IMR-90 (cell line): ENCODE measurements at regions not wholly inside any gene's neighbourhood (a gene's known extent, or its start where the extent isn't known, plus 50 kb on each side); places are given as distances from the start of the nearest gene placed in this dataset.
"Not testable (repeated sequence)": the region's sequence is repeated elsewhere in the genome, so short reads cannot be mapped to it uniquely, and the experiment has no call there.

Source experiments
- ATAC-seq: fragments of 200-7000 bp; cut with Tn5 transposase; 2 replicates; pipeline ENCODE4 v1.9.1; 2020; ENCODE audit warnings: low read depth, mild to moderate bottlenecking, moderate library complexity
- BruUV-seq: library from RNA; stranded (reverse); fragments of 400-500 nt; replicated peaks from 2 replicates; lab custom pipeline; 2021; lab: Mats Ljungman, UMichigan
- CTCF ChIA-PET: fragments of 300-600 bp; formaldehyde crosslinking; extraction: SDS; loops from one replicate; lab custom pipeline; 2021; ENCODE audit warnings: antibody characterized with exemption; lab: Yijun Ruan, JAX
- POLR2A ChIA-PET: fragments of 300-600 bp; sonication (Branson Sonifier 250); formaldehyde crosslinking; loops from one replicate; lab custom pipeline; 2022; ENCODE audit warnings: antibody characterized with exemption; ENCODE audit not compliant: unreplicated experiment; lab: Charles Lee
- DNase-seq: peaks from one replicate; pipeline ENCODE4 v3.0.0; 2013
- H2AFZ ChIP-seq: replicated peaks from 2 replicates; pipeline ENCODE3; 2013; ENCODE audit warnings: low read length, mild to moderate bottlenecking; ENCODE audit not compliant: poor library complexity
- H2AK5ac ChIP-seq: 2 replicates; pipeline ENCODE4 v1.6.1; 2013; ENCODE audit warnings: low read depth, low read length, inconsistent platforms
- H2AK9ac ChIP-seq: replicated peaks from 2 replicates; pipeline ENCODE3; 2013; ENCODE audit warnings: mild to moderate bottlenecking, low read depth, low read length, moderate library complexity; ENCODE audit not compliant: poor library complexity
- H2BK120ac ChIP-seq: 2 replicates; pipeline ENCODE4 v1.6.1; 2013; ENCODE audit warnings: low read depth, low read length, inconsistent platforms
- H2BK15ac ChIP-seq: 3 replicates; pipeline ENCODE4 v1.6.1; 2013; ENCODE audit warnings: low read depth, low read length, inconsistent platforms
- H2BK20ac ChIP-seq: 2 replicates; pipeline ENCODE4 v1.6.1; 2013; ENCODE audit warnings: low read depth, mild to moderate bottlenecking, inconsistent platforms, low read length, moderate library complexity
- H2BK5ac ChIP-seq: 2 replicates; pipeline ENCODE4 v1.6.1; 2013; ENCODE audit warnings: mild to moderate bottlenecking, low read depth, low read length, inconsistent platforms; ENCODE audit not compliant: poor library complexity, severe bottlenecking
- H3K14ac ChIP-seq: replicated peaks from 2 replicates; pipeline ENCODE4 v1.6.1; 2013; ENCODE audit warnings: low read depth, low read length, inconsistent platforms
- H3K18ac ChIP-seq: 2 replicates; pipeline ENCODE4 v1.6.1; 2013; ENCODE audit warnings: low read depth, low read length, control low read depth
- H3K23ac ChIP-seq: 2 replicates; pipeline ENCODE4 v1.6.1; 2013; ENCODE audit warnings: low read depth, low read length, inconsistent platforms
- H3K27ac ChIP-seq: 2 replicates; pipeline ENCODE4 v1.5.1; 2013; ENCODE audit warnings: mild to moderate bottlenecking, control low read depth, low read length; ENCODE audit not compliant: insufficient read depth
- H3K27me3 ChIP-seq: 2 replicates; pipeline ENCODE4 v1.6.1; 2013; ENCODE audit warnings: low read length; ENCODE audit not compliant: control insufficient read depth, insufficient read depth
- H3K36me3 ChIP-seq: 2 replicates; pipeline ENCODE4 v1.6.1; 2013; ENCODE audit warnings: low read length, mixed read lengths; ENCODE audit not compliant: control insufficient read depth, insufficient read depth
- H3K4ac ChIP-seq: 2 replicates; pipeline ENCODE4 v1.6.1; 2013; ENCODE audit warnings: low read depth, low read length, inconsistent platforms
- H3K4me1 ChIP-seq: 2 replicates; pipeline ENCODE4 v1.6.1; 2013; ENCODE audit warnings: low read length, mixed read lengths; ENCODE audit not compliant: control insufficient read depth, insufficient read depth
- H3K4me2 ChIP-seq: 2 replicates; pipeline ENCODE4 v1.6.1; 2013; ENCODE audit warnings: low read depth, mild to moderate bottlenecking, control low read depth, low read length, moderate library complexity
- H3K4me3 ChIP-seq: 2 replicates; pipeline ENCODE4 v1.5.1; 2013; ENCODE audit warnings: low read depth, mild to moderate bottlenecking, control low read depth, low read length, moderate library complexity; ENCODE audit not compliant: insufficient read depth
- H3K56ac ChIP-seq: 2 replicates; pipeline ENCODE4 v1.6.1; 2013; ENCODE audit warnings: low read length, inconsistent platforms; ENCODE audit not compliant: insufficient read depth; ENCODE audit errors: extremely low read depth
- H3K79me1 ChIP-seq, 2 experiments: 2 replicates each; pipeline ENCODE4 v1.6.1; 2013; ENCODE audit warnings: low read length in 2 of 2, inconsistent platforms in 1 of 2, low read depth in 1 of 2
- H3K9ac ChIP-seq: 2 replicates; pipeline ENCODE4 v1.6.1; 2013; ENCODE audit warnings: low read depth, low read length, control low read depth
- H3K9me1 ChIP-seq: 2 replicates; pipeline ENCODE4 v1.6.1; 2013; ENCODE audit warnings: low read length, inconsistent platforms; ENCODE audit not compliant: insufficient read depth
- H3K9me3 ChIP-seq: 2 replicates; pipeline ENCODE4 v1.6.1; 2013; ENCODE audit warnings: low read length; ENCODE audit not compliant: control insufficient read depth, insufficient read depth
- H4K20me1 ChIP-seq: 2 replicates; pipeline ENCODE4 v1.6.1; 2013; ENCODE audit warnings: low read length, inconsistent platforms; ENCODE audit not compliant: insufficient read depth
- H4K5ac ChIP-seq: 2 replicates; pipeline ENCODE4 v1.6.1; 2013; ENCODE audit warnings: mild to moderate bottlenecking, low read depth, low read length, control low read depth
- H4K8ac ChIP-seq, 2 experiments: 2 replicates each; pipeline ENCODE4 v1.6.1; 2013; ENCODE audit warnings: low read depth in 2 of 2, low read length in 2 of 2, control low read depth in 1 of 2, inconsistent platforms in 1 of 2
- H4K91ac ChIP-seq: 2 replicates; pipeline ENCODE4 v1.6.1; 2013; ENCODE audit warnings: low read depth, low read length, inconsistent platforms; ENCODE audit not compliant: insufficient read depth
- WGBS, 2 experiments: methylation state at CpG; one replicate each; pipeline versions ENCODE4 v1.1.5 to v1.1.7; 2013; ENCODE audit warnings: missing lambda C conversion rate in 2 of 2; ENCODE audit not compliant: insufficient read length in 1 of 2; ENCODE audit errors: extremely low coverage in 2 of 2; 5-methylcytosine and 5-hydroxymethylcytosine counted together
- dilution Hi-C: fragments of 300-500 bp; cut with HindIII; formaldehyde crosslinking; loops from one replicate; pipeline ENCODE4 v1.14.3; 2018; ENCODE audit warnings: low sequenced_read_pairs; ENCODE audit not compliant: unreplicated experiment
- in situ Hi-C: fragments of 300-500 bp; cut with MboI; formaldehyde crosslinking; loops from 3 replicates; pipeline ENCODE4 v1.14.3; 2019; ENCODE audit warnings: low sequenced_read_pairs, inconsistent platforms, mixed read lengths
- intact Hi-C: fragments of 100-400 bp; cut with micrococcal nuclease; formaldehyde crosslinking; loops from 2 replicates; pipeline ENCODE4 v1.10.0; 2022

DNA sequence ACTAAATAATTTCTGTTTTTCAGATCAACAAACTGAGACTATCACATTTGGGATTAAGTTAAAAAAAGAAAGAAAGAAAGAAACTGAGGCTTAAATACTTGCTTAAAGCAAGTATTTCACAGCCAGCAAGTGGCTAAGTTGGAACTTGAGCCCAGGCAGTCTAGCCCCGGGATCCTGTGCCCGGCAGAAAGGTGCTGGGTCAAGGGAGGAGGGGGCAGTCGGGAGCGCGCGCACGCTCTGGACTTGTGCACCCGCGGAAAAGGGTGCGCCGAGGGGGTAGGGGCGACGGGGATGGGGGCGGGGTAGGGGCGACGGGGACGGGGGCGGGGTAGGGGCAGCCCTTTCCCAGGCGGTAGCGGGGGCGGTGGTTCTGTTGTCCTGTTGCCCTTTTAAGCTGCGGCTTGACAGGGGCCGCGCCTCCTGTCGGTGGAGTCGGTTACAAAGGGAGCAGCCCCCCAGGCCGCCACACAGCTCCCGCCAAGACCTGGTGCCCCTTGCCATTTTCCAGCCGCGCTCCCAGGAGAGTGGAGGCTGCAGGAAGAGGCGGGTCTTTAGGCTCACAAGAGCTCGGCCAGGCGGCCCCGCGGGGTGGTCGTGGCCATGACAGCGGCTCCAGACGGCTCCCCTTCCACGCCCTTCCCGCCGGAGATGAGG is 60.6 kb downstream of the GOLGA8T start:
- BruUV-seq, H4K20me1 ChIP-seq, H3K27me3 ChIP-seq, H3K4me2 ChIP-seq, H2BK20ac ChIP-seq, in situ Hi-C loops, H2AK5ac ChIP-seq, H3K23ac ChIP-seq, H3K18ac ChIP-seq, H3K79me1 ChIP-seq, H3K56ac ChIP-seq, H2BK120ac ChIP-seq, H3K4me3 ChIP-seq, H4K8ac ChIP-seq, H2BK15ac ChIP-seq, H4K91ac ChIP-seq, H2AK9ac ChIP-seq, intact Hi-C loops, H3K4me1 ChIP-seq, H3K27ac ChIP-seq, dilution Hi-C loops, H3K9ac ChIP-seq, POLR2A ChIA-PET, H3K9me3 ChIP-seq, H2BK5ac ChIP-seq, H4K5ac ChIP-seq, H3K4ac ChIP-seq, H3K36me3 ChIP-seq, H3K14ac ChIP-seq, DNase-seq, CTCF ChIA-PET, H2AFZ ChIP-seq, H3K9me1 ChIP-seq: not testable (repeated sequence)
- no CpG with 5 or more reads among the region's 41 CpGs for WGBS, 2 experiments
- 0 out of 2 replicates have a peak, but pooled peaks have one; percentile 12 for ATAC-seq

DNA sequence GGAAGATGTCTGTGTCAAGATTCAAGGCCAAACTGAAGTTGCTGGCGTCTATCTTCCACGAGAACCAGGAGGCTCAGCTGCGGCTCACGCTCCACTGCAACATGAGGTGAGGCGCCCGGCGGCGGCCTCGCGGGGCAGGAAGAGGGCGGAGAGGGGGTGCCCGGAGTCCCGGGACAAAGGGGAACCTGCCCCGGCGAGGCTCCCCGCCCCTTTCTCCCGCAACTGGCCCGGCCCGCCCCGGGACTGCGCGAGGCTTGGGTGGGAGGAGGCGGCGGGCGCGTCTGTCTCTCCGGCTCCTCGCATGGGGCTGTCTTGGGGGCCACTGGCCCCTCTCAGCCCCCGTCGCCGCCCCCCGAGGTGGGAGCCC is 61.1 kb downstream of the GOLGA8T start:
- in situ Hi-C loops, H2BK5ac ChIP-seq, H3K4me3 ChIP-seq, H3K79me1 ChIP-seq, H3K23ac ChIP-seq, H4K20me1 ChIP-seq, H3K4ac ChIP-seq, dilution Hi-C loops, H2BK15ac ChIP-seq, H3K9me3 ChIP-seq, BruUV-seq, H3K9ac ChIP-seq, H3K36me3 ChIP-seq, H3K56ac ChIP-seq, H4K5ac ChIP-seq, H3K27me3 ChIP-seq, intact Hi-C loops, H4K91ac ChIP-seq, H3K4me2 ChIP-seq, H4K8ac ChIP-seq, H2AFZ ChIP-seq, H3K27ac ChIP-seq, H2BK20ac ChIP-seq, DNase-seq, H3K18ac ChIP-seq, H3K4me1 ChIP-seq, CTCF ChIA-PET, H2BK120ac ChIP-seq, H3K14ac ChIP-seq, H2AK5ac ChIP-seq, H3K9me1 ChIP-seq, H2AK9ac ChIP-seq, POLR2A ChIA-PET: not testable (repeated sequence)
- peak; percentile 67 for ATAC-seq
- no CpG with 5 or more reads among the region's 32 CpGs for WGBS, 2 experiments
